RWPE1 (cell line): ENCODE measurements at regions not wholly inside any gene's neighbourhood (a gene's known extent, or its start where the extent isn't known, plus 50 kb on each side); places are given as distances from the start of the nearest gene placed in this dataset.

Experiments
- CTCF ChIA-PET: fragments of 350-600 bp; sonication (Branson Sonifier 250); formaldehyde crosslinking; extraction: SDS; loops from one replicate; lab custom pipeline; 2021; lab: Yijun Ruan, JAX
- POLR2A ChIA-PET: fragments of 400-600 bp; formaldehyde crosslinking; extraction: SDS; loops from one replicate; lab custom pipeline; 2020; ENCODE audit warnings: antibody characterized with exemption; ENCODE audit not compliant: low non-redundant PET; lab: Yijun Ruan, JAX
- DNase-seq: peaks from one replicate; pipeline ENCODE4 v3.0.0; 2012; ENCODE audit warnings: low spot score
- H3K27ac ChIP-seq: fragments of 450-650 bp; 2 replicates; pipeline ENCODE4 v1.5.1; 2017
- TF ChIP-seq, protein P1 (sequence below): fragments of 450-650 bp; conservative IDR thresholded peaks from 2 replicates; pipeline ENCODE4 v1.5.1; 2017; ENCODE audit warnings: low read depth, mild to moderate bottlenecking

DNA sequence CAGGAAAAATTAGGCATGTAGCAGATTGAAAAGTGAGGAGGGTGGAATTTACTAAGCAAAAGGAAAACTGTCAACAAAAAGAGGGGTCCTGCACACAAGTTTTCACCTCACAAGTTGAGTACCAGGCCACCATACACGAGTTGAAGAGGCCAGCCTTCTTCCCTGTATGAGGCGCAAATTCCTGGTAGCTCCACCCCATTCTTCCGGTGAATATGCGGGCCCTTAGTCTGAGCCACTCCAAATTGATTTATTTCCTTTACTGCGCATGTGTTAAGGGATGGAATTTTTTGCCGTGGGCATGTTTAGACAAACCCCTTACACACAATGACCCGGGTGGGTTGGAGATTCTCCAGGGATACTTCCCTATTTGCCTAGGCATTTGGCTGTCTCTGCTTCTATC, 942.1 kb upstream of the GRIA3 start:
- POLR2A ChIA-PET = no interaction called here
- H3K27ac ChIP-seq = no peak overlapping the region
- CTCF ChIA-PET = interaction anchor here (0.6 kb wide), 1 partner anchor 20 kb away, joined by 3 read pairs; no protein-coding TSS in a partner anchor
- no peak for DNase-seq
- TF ChIP-seq, protein P1, sequence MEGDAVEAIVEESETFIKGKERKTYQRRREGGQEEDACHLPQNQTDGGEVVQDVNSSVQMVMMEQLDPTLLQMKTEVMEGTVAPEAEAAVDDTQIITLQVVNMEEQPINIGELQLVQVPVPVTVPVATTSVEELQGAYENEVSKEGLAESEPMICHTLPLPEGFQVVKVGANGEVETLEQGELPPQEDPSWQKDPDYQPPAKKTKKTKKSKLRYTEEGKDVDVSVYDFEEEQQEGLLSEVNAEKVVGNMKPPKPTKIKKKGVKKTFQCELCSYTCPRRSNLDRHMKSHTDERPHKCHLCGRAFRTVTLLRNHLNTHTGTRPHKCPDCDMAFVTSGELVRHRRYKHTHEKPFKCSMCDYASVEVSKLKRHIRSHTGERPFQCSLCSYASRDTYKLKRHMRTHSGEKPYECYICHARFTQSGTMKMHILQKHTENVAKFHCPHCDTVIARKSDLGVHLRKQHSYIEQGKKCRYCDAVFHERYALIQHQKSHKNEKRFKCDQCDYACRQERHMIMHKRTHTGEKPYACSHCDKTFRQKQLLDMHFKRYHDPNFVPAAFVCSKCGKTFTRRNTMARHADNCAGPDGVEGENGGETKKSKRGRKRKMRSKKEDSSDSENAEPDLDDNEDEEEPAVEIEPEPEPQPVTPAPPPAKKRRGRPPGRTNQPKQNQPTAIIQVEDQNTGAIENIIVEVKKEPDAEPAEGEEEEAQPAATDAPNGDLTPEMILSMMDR = no peak

DNA sequence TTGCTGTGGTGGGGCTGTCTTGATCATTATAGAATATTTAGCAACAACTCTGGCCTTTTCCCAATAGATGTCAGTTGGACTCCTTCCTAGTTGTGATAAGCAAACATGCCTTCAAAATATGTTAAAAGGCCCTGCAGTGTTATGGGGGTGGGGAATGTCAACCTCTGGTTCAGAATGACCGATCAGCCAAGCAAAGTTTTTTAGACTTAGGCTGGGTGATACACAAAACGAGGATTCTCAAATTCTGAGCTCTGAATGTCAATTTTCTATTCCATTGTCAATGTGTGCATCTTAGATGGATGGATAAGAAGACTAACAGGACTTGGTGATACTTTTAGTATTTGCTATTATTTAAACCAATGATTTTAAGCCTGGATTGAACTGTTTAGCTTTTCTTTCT, 940.0 kb upstream of the GRIA3 start:
- DNase-seq = no peak
- H3K27ac ChIP-seq = no peak overlapping the region
- ChIA-PET CTCF (no interaction called here), POLR2A (no interaction called here)
- TF ChIP-seq, protein P1 = no peak

DNA sequence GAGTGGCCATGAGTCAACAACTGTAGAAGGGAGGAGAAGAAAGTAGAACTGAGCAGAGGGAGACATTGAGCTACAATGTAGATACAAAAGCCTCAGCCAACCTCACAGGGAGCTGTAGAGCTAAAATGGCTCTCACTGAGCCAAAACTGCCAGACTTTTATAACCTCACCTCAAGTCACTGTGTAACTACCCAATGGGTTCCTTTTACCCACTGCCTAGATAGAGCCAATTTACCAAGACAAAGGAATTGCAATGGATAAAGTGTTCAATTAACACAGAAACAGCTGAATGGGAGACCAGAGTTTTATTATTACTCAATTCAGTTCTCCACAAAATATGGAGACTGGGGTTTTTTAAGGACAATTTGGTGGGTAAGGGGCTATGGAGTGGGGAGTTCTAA, 938.9 kb upstream of the GRIA3 start:
- TF ChIP-seq, protein P1 = no peak

DNA sequence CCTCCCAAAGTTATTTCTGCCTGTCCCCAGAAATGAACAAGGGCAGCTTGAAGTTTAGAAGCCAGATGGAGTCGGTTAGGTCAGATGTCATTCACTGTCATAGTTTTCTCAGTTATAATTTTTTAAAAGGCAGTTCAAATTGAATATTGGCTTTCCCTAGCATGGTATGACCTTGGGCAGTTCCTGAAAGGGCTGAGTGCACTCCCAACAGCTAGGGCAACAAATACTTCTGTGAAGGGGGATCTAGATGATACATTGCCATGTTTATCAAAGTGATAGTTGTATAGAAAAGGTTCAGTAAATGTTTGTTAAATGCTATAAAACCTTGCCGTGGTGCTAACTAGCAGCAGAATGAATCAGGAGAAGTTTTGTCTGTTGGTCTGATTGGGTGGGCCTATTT, 938.1 kb upstream of the GRIA3 start:
- ChIA-PET CTCF (no interaction called here), POLR2A (no interaction called here)
- TF ChIP-seq, protein P1 = no peak
- H3K27ac ChIP-seq = no peak overlapping the region
- no peak for DNase-seq

More for the DNA sequence above, 938.9 kb upstream of the GRIA3 start:
- DNase-seq = no peak
- CTCF ChIA-PET = no interaction called here
- no peak overlapping the region for H3K27ac ChIP-seq
- POLR2A ChIA-PET = no interaction called here

DNA sequence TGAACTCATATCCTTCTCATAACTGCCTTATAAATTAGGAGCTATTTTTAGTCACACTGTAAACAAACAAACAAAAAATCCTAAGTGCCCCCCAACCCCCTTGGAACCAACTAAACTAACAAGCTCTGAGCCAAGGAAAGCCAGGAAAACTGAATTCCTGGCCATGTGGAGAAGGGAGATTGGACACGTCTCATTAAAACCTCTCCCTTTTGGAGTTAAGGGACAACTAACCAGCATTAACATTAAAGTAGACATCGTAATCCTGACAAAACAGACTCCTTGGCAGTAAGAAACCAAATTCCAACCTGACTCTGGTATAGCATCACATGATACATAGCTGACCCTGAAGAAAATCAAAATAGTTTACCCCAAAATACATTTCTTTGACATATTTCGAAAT, 937.1 kb upstream of the GRIA3 start:
- ChIA-PET CTCF (no interaction called here), POLR2A (no interaction called here)
- DNase-seq = no peak
- H3K27ac ChIP-seq = no peak overlapping the region
- TF ChIP-seq, protein P1 = no peak

DNA sequence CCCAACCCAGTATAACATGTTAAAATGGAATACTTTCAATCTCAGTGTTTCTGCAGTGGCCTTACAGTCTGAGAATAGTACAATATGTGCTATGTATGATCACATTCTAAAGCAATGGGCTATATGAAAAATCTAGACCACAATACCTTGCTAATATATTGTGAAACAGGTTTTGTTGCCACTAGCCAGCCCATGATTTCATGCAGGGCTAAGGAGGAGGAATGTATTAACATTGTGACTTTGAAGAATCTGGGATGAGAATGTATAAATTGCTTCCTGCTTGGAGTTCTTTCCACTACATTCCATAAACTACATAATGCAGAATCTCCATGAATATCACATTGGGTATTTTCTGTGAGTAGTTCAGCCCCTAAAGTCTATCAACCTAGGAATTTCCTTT, 935.4 kb upstream of the GRIA3 start:
- TF ChIP-seq, protein P1 = no peak
- CTCF ChIA-PET = no interaction called here
- POLR2A ChIA-PET = no interaction called here
- no peak for DNase-seq
- no peak overlapping the region for H3K27ac ChIP-seq

DNA sequence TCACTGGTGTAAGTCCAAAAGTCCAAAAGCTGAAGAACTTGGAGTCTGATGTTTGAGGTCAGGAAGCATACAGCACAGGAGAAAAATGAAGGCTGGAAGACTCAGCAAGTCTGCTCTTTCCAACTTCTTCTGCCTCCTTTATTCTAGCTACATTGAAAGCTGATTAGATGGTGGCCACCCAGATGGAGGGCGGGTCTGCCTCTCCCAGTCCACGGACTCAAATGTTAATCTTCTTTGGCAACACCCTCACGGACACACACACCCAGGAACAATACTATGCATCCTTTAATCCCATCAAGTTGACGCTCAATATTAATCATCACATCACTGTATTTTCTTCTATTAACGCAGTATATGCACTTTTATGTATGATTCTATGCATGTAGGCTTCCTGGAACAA, 931.6 kb upstream of the GRIA3 start:
- ChIA-PET CTCF (no interaction called here), POLR2A (no interaction called here)
- H3K27ac ChIP-seq = no peak overlapping the region
- TF ChIP-seq, protein P1 = no peak
- DNase-seq = no peak
